PC-3 (cell line): ENCODE measurements at regions not wholly inside any gene's neighbourhood (a gene's known extent, or its start where the extent isn't known, plus 50 kb on each side); places are given as distances from the start of the nearest gene placed in this dataset.

ENCODE experiments used
- ATAC-seq: fragments of 200-7000 bp; cut with Tn5 transposase; 2 replicates; pipeline ENCODE4 v1.9.1; 2020; ENCODE audit warnings: mild to moderate bottlenecking, moderate library complexity
- BruUV-seq: library from RNA; stranded (reverse); fragments of 400-500 nt; replicated peaks from 2 replicates; lab custom pipeline; 2021; lab: Mats Ljungman, UMichigan
- CTCF ChIA-PET: fragments of 300-600 bp; sonication (Branson Sonifier 250); formaldehyde crosslinking; loops from one replicate; lab custom pipeline; 2022; ENCODE audit warnings: antibody characterized with exemption; lab: Charles Lee
- POLR2A ChIA-PET: fragments of 300-600 bp; sonication (Branson Sonifier 250); formaldehyde crosslinking; loops from one replicate; lab custom pipeline; 2022; ENCODE audit warnings: antibody characterized with exemption; ENCODE audit not compliant: unreplicated experiment; lab: Charles Lee
- DNase-seq: peaks from one replicate; pipeline ENCODE4 v3.0.0-alpha.2; 2015
- H2AFZ ChIP-seq: fragments of 300-600 bp; sonication (generic); 2 replicates; pipeline ENCODE4 v1.6.0; 2016; ENCODE audit warnings: antibody characterized with exemption, low read length
- H3F3A ChIP-seq: fragments of 300-600 bp; sonication (generic); one replicate; pipeline ENCODE4 v1.6.0; 2017; ENCODE audit warnings: antibody characterized with exemption, low read length, control low read depth, mild to moderate bottlenecking; ENCODE audit not compliant: unreplicated experiment
- H3K27ac ChIP-seq: fragments of 300-600 bp; sonication (generic); 2 replicates; pipeline ENCODE4 v1.5.1; 2016; ENCODE audit warnings: mild to moderate bottlenecking, low read length
- H3K27me3 ChIP-seq: fragments of 300-600 bp; sonication (generic); 2 replicates; pipeline ENCODE4 v1.6.1; 2016; ENCODE audit warnings: low read length, mixed read lengths
- H3K36me3 ChIP-seq: fragments of 300-600 bp; sonication (generic); 2 replicates; pipeline ENCODE4 v1.6.1; 2016; ENCODE audit warnings: low read depth, mixed run types, low read length, mixed read lengths
- H3K4me1 ChIP-seq: fragments of 300-600 bp; sonication (generic); 2 replicates; pipeline ENCODE4 v1.5.1; 2016; ENCODE audit warnings: low read length; ENCODE audit not compliant: insufficient read depth
- H3K4me2 ChIP-seq: fragments of 300-600 bp; sonication (generic); 2 replicates; pipeline ENCODE4 v1.6.0; 2016; ENCODE audit warnings: low read length
- H3K4me3 ChIP-seq: fragments of 300-600 bp; sonication (generic); 2 replicates; pipeline ENCODE4 v1.5.1; 2016; ENCODE audit warnings: mild to moderate bottlenecking, low read length, mixed read lengths
- H3K79me2 ChIP-seq: fragments of 300-600 bp; sonication (generic); 2 replicates; pipeline ENCODE4 v1.6.1; 2017; ENCODE audit warnings: low read length, mixed read lengths
- H3K9ac ChIP-seq: fragments of 300-600 bp; sonication (generic); 2 replicates; pipeline ENCODE4 v1.6.0; 2016; ENCODE audit warnings: mild to moderate bottlenecking, low read length
- H3K9me2 ChIP-seq: fragments of 300-600 bp; sonication (generic); replicated peaks from 2 replicates; pipeline ENCODE4 v1.6.1; 2016; ENCODE audit warnings: mixed run types, low read length, mixed read lengths
- H3K9me3 ChIP-seq: fragments of 300-600 bp; sonication (generic); 2 replicates; pipeline ENCODE4 v1.6.1; 2016; ENCODE audit warnings: low read length, mixed read lengths
- H4K20me1 ChIP-seq: fragments of 300-600 bp; sonication (generic); 2 replicates; pipeline ENCODE4 v1.6.1; 2016; ENCODE audit warnings: low read length, mixed read lengths
- EZH2 ChIP-seq: fragments of 300-600 bp; sonication (generic); IDR thresholded peaks from one replicate; pipeline ENCODE4 v1.6.1; 2017; ENCODE audit warnings: antibody characterized with exemption, mild to moderate bottlenecking, low read length; ENCODE audit not compliant: unreplicated experiment
- EZH2phosphoT487 ChIP-seq: fragments of 300-600 bp; sonication (generic); IDR thresholded peaks from 2 replicates; pipeline ENCODE4 v1.6.1; 2018; ENCODE audit warnings: mild to moderate bottlenecking, antibody characterized with exemption, low read length, borderline replicate concordance
- intact Hi-C: fragments of 100-400 bp; cut with micrococcal nuclease; formaldehyde crosslinking; loops from 2 replicates; pipeline ENCODE4 v1.9.0; 2023
- TF ChIP-seq, protein P1 (sequence below): fragments of 300-600 bp; sonication (generic); conservative IDR thresholded peaks from 2 replicates; pipeline ENCODE4 v1.5.1; 2017; ENCODE audit warnings: antibody characterized with exemption, low read depth, mild to moderate bottlenecking, low read length

DNA sequence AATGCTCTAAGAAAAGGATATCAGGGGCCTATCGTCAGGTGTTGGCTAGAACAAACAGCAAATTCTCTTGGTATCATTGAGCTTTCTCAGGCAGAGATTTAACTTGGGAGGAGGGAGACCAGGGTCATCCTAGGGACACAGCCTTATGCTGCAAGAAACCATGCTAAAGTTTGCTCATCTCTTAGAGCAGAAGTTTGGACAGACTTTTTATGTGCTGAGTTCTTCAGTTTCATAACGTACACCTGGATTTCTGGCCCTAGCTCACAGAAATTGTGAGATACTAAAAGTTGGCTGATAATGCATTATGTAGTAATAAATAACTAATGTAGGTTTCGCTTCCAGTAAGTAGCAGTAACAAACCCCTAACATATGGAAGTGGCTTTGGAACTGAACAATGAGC is 1359.8 kb upstream of the CDH9 start:
- Histone ChIP-seq H3K4me1 (no peaks in the 10 kb centered on the region), H3K79me2 (no peaks in the 10 kb centered on the region), H3K9ac (no peak overlapping the region), H3K9me3 (no peaks in the 10 kb centered on the region), H3K27me3 (no peaks in the 10 kb centered on the region), H4K20me1 (no peaks in the 10 kb centered on the region), H2AFZ (no peak overlapping the region), H3K4me3 (no peak overlapping the region), H3F3A (no peaks in the 10 kb centered on the region), H3K27ac (no peak overlapping the region), H3K9me2 (no peaks in the 10 kb centered on the region), H3K36me3 (no peaks in the 10 kb centered on the region), H3K4me2 (no peak overlapping the region)
- intact Hi-C loops: no loop called here
- CTCF ChIA-PET: no interaction called here
- DNase-seq (no peak), ATAC-seq (no peak)
- TF ChIP-seq EZH2 (no peak), EZH2phosphoT487 (no peak)
- TF ChIP-seq, protein P1, sequence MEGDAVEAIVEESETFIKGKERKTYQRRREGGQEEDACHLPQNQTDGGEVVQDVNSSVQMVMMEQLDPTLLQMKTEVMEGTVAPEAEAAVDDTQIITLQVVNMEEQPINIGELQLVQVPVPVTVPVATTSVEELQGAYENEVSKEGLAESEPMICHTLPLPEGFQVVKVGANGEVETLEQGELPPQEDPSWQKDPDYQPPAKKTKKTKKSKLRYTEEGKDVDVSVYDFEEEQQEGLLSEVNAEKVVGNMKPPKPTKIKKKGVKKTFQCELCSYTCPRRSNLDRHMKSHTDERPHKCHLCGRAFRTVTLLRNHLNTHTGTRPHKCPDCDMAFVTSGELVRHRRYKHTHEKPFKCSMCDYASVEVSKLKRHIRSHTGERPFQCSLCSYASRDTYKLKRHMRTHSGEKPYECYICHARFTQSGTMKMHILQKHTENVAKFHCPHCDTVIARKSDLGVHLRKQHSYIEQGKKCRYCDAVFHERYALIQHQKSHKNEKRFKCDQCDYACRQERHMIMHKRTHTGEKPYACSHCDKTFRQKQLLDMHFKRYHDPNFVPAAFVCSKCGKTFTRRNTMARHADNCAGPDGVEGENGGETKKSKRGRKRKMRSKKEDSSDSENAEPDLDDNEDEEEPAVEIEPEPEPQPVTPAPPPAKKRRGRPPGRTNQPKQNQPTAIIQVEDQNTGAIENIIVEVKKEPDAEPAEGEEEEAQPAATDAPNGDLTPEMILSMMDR: no peak
- POLR2A ChIA-PET: no interaction called here
- BruUV-seq: no TSS peak

DNA sequence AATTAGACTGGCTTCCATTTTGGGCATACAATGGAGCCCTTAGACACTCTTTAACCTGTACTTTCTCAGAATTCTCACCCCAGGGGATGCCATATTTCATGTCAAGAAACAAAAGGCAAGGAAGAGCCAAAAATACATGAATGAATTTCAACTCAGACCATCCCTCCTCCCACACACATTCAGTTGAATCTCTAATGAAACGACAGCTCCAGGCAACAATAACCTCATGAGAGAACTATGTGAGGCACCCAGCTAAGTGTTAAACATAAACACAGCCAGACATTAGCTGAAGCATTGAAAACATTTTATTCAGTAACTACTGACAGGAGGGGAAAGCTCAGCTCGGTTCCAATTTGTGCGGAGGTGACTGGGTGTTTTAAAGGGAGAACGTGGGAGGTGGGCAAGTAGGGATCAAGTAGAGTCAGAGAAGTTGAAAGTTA is 1359.1 kb upstream of the CDH9 start:
- Histone ChIP-seq H3K79me2 (no peaks in the 10 kb centered on the region), H4K20me1 (no peaks in the 10 kb centered on the region), H3K9ac (no peak overlapping the region), H3K27me3 (no peaks in the 10 kb centered on the region), H3K4me1 (no peaks in the 10 kb centered on the region), H3K9me2 (no peaks in the 10 kb centered on the region), H2AFZ (no peak overlapping the region), H3K9me3 (no peaks in the 10 kb centered on the region), H3F3A (no peaks in the 10 kb centered on the region), H3K36me3 (no peaks in the 10 kb centered on the region), H3K4me3 (no peak overlapping the region), H3K4me2 (no peak overlapping the region), H3K27ac (no peak overlapping the region)
- POLR2A ChIA-PET: no interaction called here
- no peak for DNase-seq
- intact Hi-C loops: no loop called here
- no peak for TF ChIP-seq EZH2phosphoT487
- TF ChIP-seq, protein P1: no peak
- no peak for TF ChIP-seq EZH2
- BruUV-seq: no TSS peak
- ATAC-seq: no peak
- CTCF ChIA-PET: no interaction called here

DNA sequence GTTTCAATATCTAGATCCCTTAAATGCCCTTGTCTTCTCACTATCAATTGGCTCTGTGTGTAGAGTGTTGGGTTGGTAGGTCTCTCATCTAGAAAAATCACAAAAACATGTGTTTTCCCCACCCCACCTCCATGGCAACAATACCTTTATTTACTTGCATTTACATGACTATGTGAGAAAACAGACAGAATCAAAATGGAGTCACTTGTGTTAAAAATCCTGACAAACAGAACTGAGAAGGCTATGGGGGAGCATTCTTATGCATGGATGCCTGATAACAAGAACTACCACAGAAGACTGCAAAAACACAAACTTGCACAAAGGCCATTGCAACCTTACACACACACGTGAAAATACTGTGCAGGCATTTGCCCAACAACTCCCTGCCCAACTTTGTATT is 1352.9 kb upstream of the CDH9 start:
- H3F3A ChIP-seq: no peaks in the 10 kb centered on the region
- no peaks in the 10 kb centered on the region; the same call in 1 of the 2 replicates for H3K9me2 ChIP-seq
- H2AFZ ChIP-seq: no peak overlapping the region
- H3K9me3 ChIP-seq: no peaks in the 10 kb centered on the region
- no peak overlapping the region for H3K9ac ChIP-seq
- ChIA-PET CTCF (no interaction called here), POLR2A (no interaction called here)
- ATAC-seq (no peak), DNase-seq (no peak)
- peaks cover 7% of the 10 kb centered on the region; the same call in 1 of the 2 replicates for H3K4me1 ChIP-seq
- no TSS peak for BruUV-seq
- no peaks in the 10 kb centered on the region for H3K27me3 ChIP-seq
- intact Hi-C loops: no loop called here
- no peaks in the 10 kb centered on the region for H4K20me1 ChIP-seq
- H3K36me3 ChIP-seq: no peaks in the 10 kb centered on the region
- no peak for TF ChIP-seq EZH2phosphoT487
- TF ChIP-seq EZH2: no peak
- TF ChIP-seq, protein P1: no peak
- no peak overlapping the region for H3K27ac ChIP-seq
- H3K4me2 ChIP-seq: no peak overlapping the region
- no peaks in the 10 kb centered on the region for H3K79me2 ChIP-seq
- no peak overlapping the region for H3K4me3 ChIP-seq
